DOHH2 (cell line): ENCODE measurements at regions not wholly inside any gene's neighbourhood (a gene's known extent, or its start where the extent isn't known, plus 50 kb on each side); places are given as distances from the start of the nearest gene placed in this dataset.

Experiments
- EZH2phosphoT487 ChIP-seq: fragments of 200-600 bp; sonication (generic); IDR thresholded peaks from 2 replicates; pipeline ENCODE4 v1.6.1; 2017; ENCODE audit warnings: borderline replicate concordance, mild to moderate bottlenecking, antibody characterized with exemption, low read length, moderate library complexity, mixed read lengths
- TF ChIP-seq, protein P1 (sequence below): fragments of 200-600 bp; sonication (generic); IDR thresholded peaks from one replicate; pipeline ENCODE4 v1.5.1; 2014; ENCODE audit warnings: antibody characterized with exemption, mild to moderate bottlenecking, low read depth, low read length; ENCODE audit not compliant: poor library complexity, severe bottlenecking

DNA sequence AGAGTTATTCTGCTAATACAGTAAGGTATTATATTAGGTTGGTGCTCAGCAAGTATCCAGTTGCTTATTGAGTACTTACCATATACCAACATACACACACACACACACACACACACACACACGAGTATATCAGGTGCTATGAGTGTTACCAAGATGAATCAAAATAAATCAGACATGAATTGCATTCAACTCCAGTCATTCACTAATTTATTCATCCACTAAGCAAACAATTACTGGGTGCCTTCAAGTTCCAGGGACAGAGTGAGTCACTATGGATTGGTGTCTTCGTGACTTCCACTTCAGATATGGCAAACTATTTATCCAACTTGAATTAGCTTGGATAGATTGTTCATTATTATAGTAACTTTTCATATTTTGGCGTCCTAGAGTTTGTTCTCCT is 140.7 kb upstream of the SLC44A1 start:
- TF ChIP-seq, protein P1, sequence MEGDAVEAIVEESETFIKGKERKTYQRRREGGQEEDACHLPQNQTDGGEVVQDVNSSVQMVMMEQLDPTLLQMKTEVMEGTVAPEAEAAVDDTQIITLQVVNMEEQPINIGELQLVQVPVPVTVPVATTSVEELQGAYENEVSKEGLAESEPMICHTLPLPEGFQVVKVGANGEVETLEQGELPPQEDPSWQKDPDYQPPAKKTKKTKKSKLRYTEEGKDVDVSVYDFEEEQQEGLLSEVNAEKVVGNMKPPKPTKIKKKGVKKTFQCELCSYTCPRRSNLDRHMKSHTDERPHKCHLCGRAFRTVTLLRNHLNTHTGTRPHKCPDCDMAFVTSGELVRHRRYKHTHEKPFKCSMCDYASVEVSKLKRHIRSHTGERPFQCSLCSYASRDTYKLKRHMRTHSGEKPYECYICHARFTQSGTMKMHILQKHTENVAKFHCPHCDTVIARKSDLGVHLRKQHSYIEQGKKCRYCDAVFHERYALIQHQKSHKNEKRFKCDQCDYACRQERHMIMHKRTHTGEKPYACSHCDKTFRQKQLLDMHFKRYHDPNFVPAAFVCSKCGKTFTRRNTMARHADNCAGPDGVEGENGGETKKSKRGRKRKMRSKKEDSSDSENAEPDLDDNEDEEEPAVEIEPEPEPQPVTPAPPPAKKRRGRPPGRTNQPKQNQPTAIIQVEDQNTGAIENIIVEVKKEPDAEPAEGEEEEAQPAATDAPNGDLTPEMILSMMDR, result no peak
- TF ChIP-seq EZH2phosphoT487, result no peak
